ENCODE measurements at regions not wholly inside any gene's neighbourhood (a gene's known extent, or its start where the extent isn't known, plus 50 kb on each side); places are given as distances from the start of the nearest gene placed in this dataset.

- no peak for DNase-seq (ENCODE audit: low read depth in 1 of 2, low spot score in 1 of 2)
Measured at GRCh38 chr6:2468601-2468955, 223.2 kb upstream of the GMDS start.

DNA sequence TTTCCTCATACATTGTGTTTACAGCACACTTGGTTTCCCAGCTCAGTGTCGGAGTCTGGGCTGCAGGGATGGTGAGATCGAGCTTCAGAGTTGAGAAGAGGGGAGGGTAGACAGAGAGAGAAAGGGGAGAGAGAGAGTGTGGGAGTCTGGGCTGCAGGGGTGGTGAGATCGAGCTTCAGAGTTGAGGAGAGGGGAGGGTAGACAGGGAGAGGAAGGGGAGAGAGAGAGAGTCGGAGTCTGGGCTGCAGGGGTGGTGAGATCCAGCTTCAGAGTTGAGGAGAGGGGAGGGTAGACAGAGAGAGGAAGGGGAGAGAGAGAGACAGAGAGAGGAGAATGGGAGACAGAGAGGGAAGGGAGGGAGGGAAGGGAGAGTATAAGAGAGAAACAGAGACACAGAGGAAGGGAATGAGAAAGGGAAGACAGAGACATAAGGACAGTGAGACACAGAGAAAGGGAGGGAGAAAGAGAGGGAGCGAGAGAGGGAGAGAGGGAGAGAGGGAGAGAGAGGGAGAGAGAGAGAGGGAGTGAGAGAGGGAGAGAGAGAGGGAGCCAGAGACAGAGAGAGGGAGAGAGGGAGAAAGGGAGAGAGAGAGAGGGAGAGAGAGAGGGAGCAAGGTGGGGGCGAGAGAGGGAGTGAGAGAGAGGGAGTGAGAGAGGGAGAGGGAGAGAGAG lies 222.7 kb upstream of the GMDS start:
- DNase-seq (ENCODE audit: low read depth in 1 of 2, low spot score in 1 of 2), result no peak

- no peak for DNase-seq (ENCODE audit: low read depth in 1 of 2, low spot score in 1 of 2)
Measured at GRCh38 chr6:2465336-2465735, 219.9 kb upstream of the GMDS start.

GRCh38 chr6:2464641-2465040 lies 219.2 kb upstream of the GMDS start:
- no peak for DNase-seq (ENCODE audit: low read depth in 1 of 2, low spot score in 1 of 2)

DNA sequence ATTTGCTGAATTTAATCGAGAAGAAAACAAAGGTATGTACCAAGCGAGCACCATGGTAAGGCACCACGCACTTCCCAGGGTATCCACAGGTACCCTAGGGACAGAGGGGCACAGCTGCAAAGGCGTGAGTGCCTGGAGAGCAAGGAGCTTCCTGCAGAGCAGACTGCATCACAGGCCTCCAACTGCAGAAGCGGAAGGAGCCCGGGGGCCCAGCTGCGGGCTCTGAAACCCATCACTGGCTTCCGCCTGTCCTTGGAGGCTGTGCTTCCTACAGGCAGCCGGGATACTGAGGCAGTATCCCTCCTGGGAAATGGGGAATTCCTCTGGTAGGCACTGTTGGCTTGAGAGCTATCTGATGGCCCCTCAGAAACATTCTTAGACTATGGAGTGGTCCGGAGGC lies 217.4 kb upstream of the GMDS start:
- no peak for DNase-seq (ENCODE audit: low read depth in 1 of 2, low spot score in 1 of 2)

DNA sequence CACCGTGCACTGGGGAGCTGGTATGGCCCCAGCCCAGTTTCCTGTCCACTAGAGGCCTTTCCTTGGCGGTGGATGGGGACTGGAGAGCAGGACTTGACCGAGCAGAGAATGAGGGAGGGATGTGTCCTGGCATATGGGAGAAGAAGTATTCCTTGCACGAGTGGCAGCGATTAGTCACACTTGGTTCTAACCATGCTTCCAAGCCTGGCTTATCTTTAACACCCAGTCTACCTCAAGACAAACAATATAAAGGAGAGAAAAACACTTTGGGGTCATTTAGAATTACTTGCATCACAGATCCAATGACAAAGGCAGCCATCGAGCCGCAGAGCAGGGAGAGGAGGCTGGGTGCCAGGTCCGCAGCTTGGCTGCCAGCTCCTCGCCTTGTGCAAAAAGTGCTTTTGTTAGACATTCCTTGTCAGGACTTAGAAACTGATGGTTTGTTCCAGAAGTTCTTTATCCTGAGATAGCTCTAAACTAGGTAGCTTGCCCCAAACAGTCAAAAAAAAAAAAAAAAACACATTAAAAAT lies 214.9 kb upstream of the GMDS start:
- DNase-seq (ENCODE audit: low read depth in 1 of 2, low spot score in 1 of 2), result no peak

DNA sequence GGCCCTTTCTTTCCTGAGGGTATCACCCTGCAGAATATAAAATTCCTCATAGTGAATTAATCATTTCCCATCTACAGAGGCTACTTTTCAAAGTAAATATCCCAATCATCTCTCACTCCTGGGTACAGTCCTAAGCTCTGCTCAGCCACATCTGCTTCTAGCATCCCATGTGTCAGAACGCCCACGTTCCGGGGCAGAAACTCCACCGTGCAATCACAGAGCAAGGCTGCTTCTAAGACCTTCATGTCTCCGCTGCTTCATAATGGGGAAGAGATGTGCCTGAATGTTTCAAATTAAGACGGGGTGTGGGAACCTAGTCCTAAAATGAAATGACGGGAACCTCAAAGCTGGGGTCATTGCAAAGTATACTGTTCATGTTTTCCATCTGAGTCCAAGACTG lies 208.8 kb upstream of the GMDS start:
- no peak for DNase-seq (ENCODE audit: low read depth in 1 of 2, low spot score in 1 of 2)

DNA sequence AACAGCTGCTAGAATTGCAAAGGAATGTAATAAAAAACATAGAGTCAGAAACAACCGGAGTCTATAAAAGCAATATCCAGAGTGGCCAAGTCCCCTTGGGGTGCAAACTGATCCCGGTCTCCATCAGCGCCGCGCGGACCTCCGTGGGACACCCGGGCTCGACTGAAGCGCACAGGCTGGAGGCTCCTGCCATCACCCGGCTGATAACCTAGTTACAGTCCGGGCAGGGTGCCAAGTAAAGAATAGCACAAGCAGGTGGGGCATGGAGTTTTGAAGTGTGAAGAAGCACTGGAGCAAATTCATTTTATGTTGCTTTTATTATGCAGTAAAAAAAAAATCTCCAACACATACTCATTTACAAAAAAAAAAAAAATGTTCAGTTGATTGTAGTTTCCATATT lies 205.1 kb upstream of the GMDS start:
- no peak for DNase-seq (ENCODE audit: low read depth in 1 of 2, low spot score in 1 of 2)

- DNase-seq (ENCODE audit: low read depth in 1 of 2, low spot score in 1 of 2), result no peak
Measured at GRCh38 chr6:2449572-2449940, 204.2 kb upstream of the GMDS start.

- DNase-seq (ENCODE audit: low read depth in 1 of 2, low spot score in 1 of 2), result no peak
Measured at GRCh38 chr6:2448826-2449571, 203.6 kb upstream of the GMDS start.

- DNase-seq (ENCODE audit: low read depth in 1 of 2, low spot score in 1 of 2), result no peak
Measured at GRCh38 chr6:2447931-2448330, 202.5 kb upstream of the GMDS start.

- DNase-seq (ENCODE audit: low read depth in 1 of 2, low spot score in 1 of 2), result no peak
Measured at GRCh38 chr6:2447318-2447920, 202.0 kb upstream of the GMDS start.

DNA sequence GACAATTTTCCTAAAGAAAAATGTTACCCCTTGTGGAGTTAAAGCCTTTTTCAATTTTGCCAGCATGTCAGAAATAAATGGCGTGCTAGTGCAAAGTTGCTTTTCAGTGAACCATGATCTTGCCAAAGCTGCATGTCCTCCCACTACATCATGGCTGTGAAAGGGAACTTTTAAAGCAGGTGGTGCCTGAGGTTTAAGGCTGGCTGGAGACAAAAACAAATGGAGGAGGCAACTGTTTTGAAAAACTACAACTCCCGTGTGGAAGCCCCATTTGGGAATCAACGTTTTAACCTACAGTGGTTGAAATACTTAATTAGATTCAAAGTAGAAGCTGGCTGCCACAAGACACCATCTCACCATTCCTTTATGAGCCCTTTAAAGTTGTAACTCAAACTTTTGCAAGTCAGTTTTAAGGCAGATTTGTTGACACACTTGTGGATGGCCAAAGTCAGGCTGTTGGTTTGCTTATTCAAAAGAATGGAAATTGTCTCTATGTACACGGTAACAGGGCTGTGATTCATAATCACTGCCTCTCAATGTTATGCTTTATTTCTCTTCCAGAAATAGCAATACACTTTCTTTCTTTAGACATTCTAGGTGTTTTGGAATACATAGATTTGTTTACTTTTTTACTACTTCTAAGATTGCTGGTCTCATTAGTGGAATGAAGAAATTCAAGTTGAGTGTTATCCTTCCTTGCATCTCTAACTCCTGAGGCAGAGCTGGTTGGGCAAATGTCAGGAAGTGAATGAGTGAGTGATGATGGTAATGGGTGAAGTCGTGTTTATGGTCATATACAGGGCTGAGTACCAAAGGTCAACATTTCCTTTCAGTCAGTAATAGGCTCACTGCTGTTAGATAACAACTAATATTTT lies 196.4 kb upstream of the GMDS start:
- DNase-seq (ENCODE audit: low read depth in 1 of 2, low spot score in 1 of 2), result no peak

- DNase-seq (ENCODE audit: low read depth in 1 of 2, low spot score in 1 of 2), result no peak
Measured at GRCh38 chr6:2440516-2440915, 195.1 kb upstream of the GMDS start.

DNA sequence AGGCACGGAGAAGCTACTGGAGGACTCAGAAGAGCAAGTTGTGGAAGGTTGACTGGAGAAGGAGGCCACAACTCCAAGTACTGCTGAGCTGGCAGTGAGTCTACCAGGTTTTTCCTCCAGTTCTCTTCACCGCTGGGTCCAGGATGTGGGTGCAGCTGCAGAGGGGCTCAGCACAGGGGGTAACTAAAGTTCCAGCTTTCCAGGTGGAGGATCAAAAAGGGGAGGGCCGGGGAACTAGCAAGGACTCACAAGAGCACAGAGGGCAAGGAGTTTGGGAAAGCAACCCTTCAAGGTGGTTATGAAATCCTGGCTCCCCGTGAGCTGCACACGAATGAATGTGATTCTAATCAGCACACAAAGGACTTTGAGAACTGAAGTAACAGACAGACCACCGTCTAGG lies 194.2 kb upstream of the GMDS start:
- DNase-seq (ENCODE audit: low read depth in 1 of 2, low spot score in 1 of 2), result no peak

DNA sequence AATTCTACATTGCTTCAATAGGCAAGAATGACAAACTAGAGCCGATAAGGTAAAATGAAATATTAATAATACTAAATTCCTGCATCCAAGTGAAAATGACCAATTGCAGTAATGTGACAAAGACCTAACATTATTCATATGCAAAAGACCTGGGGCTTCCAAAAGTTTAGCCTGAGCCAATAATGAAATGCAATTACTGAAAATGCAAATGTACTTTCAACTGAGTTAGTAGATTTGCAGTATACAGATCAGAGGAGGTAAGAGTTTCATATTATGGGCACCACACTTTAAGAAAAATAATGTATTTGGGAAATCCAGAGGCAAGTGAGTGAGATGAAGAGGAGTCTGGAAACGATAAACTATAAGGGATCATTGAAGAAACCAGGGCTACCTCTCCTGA lies 193.7 kb upstream of the GMDS start:
- DNase-seq (ENCODE audit: low read depth in 1 of 2, low spot score in 1 of 2), result no peak

- no peak for DNase-seq (ENCODE audit: low read depth in 1 of 2, low spot score in 1 of 2)
Measured at GRCh38 chr6:2436410-2437154, 191.2 kb upstream of the GMDS start.

- no peak for DNase-seq (ENCODE audit: low read depth in 1 of 2, low spot score in 1 of 2)
Measured at GRCh38 chr6:2435323-2435722, 189.9 kb upstream of the GMDS start.

- DNase-seq (ENCODE audit: low read depth in 1 of 2, low spot score in 1 of 2), result no peak
Measured at GRCh38 chr6:2434912-2435311, 189.5 kb upstream of the GMDS start.

DNA sequence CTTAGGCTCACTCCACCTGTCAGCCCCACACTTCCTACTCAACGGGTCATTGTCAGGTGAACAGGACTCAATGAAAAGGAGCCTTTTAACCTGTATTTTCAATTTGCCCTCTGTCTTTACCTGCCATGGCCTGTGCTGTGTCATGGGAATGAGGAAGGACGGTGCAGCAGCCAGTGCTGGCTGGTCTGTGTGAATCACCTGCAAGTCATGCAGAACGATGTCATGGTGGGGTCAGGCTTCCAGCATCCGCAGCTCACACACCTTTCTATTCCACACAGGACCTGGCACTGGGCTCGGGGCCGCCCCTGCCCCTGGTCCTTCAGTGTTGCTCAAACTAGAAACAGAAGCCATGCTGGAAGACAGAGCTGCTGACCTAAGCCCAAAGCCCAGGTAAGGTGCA lies 188.7 kb upstream of the GMDS start:
- no peak for DNase-seq (ENCODE audit: low read depth in 1 of 2, low spot score in 1 of 2)

DNA sequence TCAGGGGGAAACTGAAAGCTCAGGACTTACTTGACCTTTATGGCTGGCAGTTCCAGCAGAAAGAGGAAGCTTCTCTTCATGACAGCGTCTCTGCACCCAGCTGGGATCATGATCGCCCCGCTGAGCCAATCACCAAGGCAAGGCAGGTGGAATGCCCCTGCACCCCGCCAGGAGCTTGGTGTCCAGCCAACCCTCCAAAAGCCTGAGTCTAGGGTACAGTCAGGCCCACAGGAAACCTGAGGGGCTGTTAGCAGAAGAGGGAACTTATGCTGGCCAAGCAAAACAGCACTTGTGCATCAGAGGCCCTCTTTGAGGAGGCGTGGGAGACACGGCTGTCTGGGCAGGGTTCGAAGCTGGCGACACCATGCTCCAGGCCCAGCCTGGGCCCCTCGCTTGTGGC lies 188.3 kb upstream of the GMDS start:
- no peak for DNase-seq (ENCODE audit: low read depth in 1 of 2, low spot score in 1 of 2)

Measured in activated T-helper 1 cell treated with anti-CD3 and anti-CD28 coated beads, Interleukin-2, amount 50 U/mL, for 16 hours (primary cell).